Natural killer cell (primary cell): ENCODE measurements at regions not wholly inside any gene's neighbourhood (a gene's known extent, or its start where the extent isn't known, plus 50 kb on each side); places are given as distances from the start of the nearest gene placed in this dataset.

Experiments used
- ATAC-seq, 3 donors: fragments of 150-1000 bp in 2 of 3; fragments of 200-7000 bp in 1 of 3; cut with Tn5 transposase; 1 replicate in 1 of 3; 2 replicates in 2 of 3; pipeline ENCODE4 v1.10.0; 2021; ENCODE audit warnings: mild to moderate bottlenecking in 2 of 3, moderate library complexity in 2 of 3
- DNase-seq, 2 donors: peaks; one replicate each; pipeline versions ENCODE4 v3.0.0 to v3.0.0-alpha.2; 2013 to 2021; ENCODE audit warnings: mixed read lengths in 1 of 2
- H3K27ac ChIP-seq: one replicate; pipeline ENCODE4 v1.5.1; 2013; ENCODE audit warnings: mild to moderate bottlenecking, low read length
- H3K27me3 ChIP-seq: one replicate; pipeline ENCODE4 v1.6.1; 2013; ENCODE audit warnings: low read length; ENCODE audit not compliant: control insufficient read depth, insufficient read depth
- H3K36me3 ChIP-seq: one replicate; pipeline ENCODE4 v1.6.1; 2013; ENCODE audit warnings: low read length; ENCODE audit not compliant: control insufficient read depth, insufficient read depth
- H3K4me1 ChIP-seq: one replicate; pipeline ENCODE4 v1.6.1; 2013; ENCODE audit warnings: low read length; ENCODE audit not compliant: control insufficient read depth, insufficient read depth
- H3K4me3 ChIP-seq: one replicate; pipeline ENCODE4 v1.5.1; 2013; ENCODE audit warnings: low read length
- H3K9me3 ChIP-seq: one replicate; pipeline ENCODE4 v1.6.1; 2013; ENCODE audit warnings: low read length; ENCODE audit not compliant: control insufficient read depth, insufficient read depth
- H3K27ac Mint-ChIP-seq, 2 donors: one replicate each; pipeline ENCODE4 v1.8.0; 2022; ENCODE audit warnings: mild to moderate bottlenecking in 2 of 2, mixed read lengths in 2 of 2, moderate library complexity in 1 of 2
- H3K27me3 Mint-ChIP-seq, 2 donors: one replicate each; pipeline ENCODE4 v1.8.0; 2022; ENCODE audit warnings: low read depth in 2 of 2, mixed read lengths in 2 of 2
- H3K36me3 Mint-ChIP-seq: one replicate; pipeline ENCODE4 v1.8.0; 2022; ENCODE audit warnings: mixed read lengths
- H3K4me1 Mint-ChIP-seq, 2 donors: one replicate each; pipeline ENCODE4 v1.8.0; 2022; ENCODE audit warnings: mixed read lengths in 2 of 2
- H3K4me3 Mint-ChIP-seq: one replicate; pipeline ENCODE4 v1.8.0; 2022; ENCODE audit warnings: mild to moderate bottlenecking, moderate library complexity, mixed read lengths
- H3K9me3 Mint-ChIP-seq, 2 donors: one replicate each; pipeline ENCODE4 v1.8.0; 2022; ENCODE audit warnings: mixed read lengths in 2 of 2
- WGBS: methylation state at CpG from one replicate; pipeline ENCODE4 v1.1.7; 2013; ENCODE audit warnings: missing lambda C conversion rate; ENCODE audit not compliant: insufficient coverage; 5-methylcytosine and 5-hydroxymethylcytosine counted together
- intact Hi-C: fragments of 100-400 bp; cut with micrococcal nuclease; formaldehyde crosslinking; loops from one replicate; pipeline ENCODE4 v1.14.2; 2022
- TF ChIP-seq, protein P1 (sequence below): fragments of 200-600 bp; IDR thresholded peaks from one replicate; pipeline ENCODE4 v1.8.0; 2022; ENCODE audit warnings: antibody characterized with exemption

DNA sequence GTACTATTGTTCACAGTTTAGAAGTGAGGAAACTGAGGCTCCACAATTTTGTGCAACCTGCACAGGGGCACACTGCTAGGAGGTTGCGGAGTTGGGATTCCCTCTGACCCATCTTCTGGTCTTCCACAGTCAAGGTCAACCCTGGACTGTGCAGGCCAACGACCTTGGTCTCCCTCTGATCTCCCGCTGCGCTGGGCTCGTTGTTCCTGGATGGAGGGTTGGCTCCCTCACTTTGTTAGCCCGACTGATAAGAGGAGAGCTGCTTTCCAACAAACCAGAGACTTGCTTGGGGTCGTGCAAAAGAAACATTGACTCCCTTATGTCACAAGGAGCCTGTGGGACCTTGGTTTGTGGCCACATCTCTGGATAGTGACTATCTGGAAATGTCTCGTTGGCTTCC, 187.6 kb downstream of the MYCN start:
- Histone ChIP-seq H3K27ac (no peak overlapping the region), H3K27me3 (no peaks in the 10 kb centered on the region), H3K4me3 (no peak overlapping the region), H3K36me3 (no peaks in the 10 kb centered on the region), H3K4me1 (no peaks in the 10 kb centered on the region), H3K9me3 (no peaks in the 10 kb centered on the region)
- ATAC-seq (no peak), DNase-seq (no peak)
- H3K27me3 Mint-ChIP-seq = peaks cover 0 to 2% of the 10 kb centered on the region in 2 donors
- WGBS = 84% methylated on average over 8 of the region's 8 CpGs
- H3K36me3 Mint-ChIP-seq = no peaks in the 10 kb centered on the region
- no peak overlapping the region for H3K27ac Mint-ChIP-seq
- intact Hi-C loops = no loop called here
- H3K4me1 Mint-ChIP-seq = no peaks in the 10 kb centered on the region
- H3K9me3 Mint-ChIP-seq = no peaks in the 10 kb centered on the region
- no peak overlapping the region for H3K4me3 Mint-ChIP-seq
- TF ChIP-seq, protein P1, sequence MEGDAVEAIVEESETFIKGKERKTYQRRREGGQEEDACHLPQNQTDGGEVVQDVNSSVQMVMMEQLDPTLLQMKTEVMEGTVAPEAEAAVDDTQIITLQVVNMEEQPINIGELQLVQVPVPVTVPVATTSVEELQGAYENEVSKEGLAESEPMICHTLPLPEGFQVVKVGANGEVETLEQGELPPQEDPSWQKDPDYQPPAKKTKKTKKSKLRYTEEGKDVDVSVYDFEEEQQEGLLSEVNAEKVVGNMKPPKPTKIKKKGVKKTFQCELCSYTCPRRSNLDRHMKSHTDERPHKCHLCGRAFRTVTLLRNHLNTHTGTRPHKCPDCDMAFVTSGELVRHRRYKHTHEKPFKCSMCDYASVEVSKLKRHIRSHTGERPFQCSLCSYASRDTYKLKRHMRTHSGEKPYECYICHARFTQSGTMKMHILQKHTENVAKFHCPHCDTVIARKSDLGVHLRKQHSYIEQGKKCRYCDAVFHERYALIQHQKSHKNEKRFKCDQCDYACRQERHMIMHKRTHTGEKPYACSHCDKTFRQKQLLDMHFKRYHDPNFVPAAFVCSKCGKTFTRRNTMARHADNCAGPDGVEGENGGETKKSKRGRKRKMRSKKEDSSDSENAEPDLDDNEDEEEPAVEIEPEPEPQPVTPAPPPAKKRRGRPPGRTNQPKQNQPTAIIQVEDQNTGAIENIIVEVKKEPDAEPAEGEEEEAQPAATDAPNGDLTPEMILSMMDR = no peak

DNA sequence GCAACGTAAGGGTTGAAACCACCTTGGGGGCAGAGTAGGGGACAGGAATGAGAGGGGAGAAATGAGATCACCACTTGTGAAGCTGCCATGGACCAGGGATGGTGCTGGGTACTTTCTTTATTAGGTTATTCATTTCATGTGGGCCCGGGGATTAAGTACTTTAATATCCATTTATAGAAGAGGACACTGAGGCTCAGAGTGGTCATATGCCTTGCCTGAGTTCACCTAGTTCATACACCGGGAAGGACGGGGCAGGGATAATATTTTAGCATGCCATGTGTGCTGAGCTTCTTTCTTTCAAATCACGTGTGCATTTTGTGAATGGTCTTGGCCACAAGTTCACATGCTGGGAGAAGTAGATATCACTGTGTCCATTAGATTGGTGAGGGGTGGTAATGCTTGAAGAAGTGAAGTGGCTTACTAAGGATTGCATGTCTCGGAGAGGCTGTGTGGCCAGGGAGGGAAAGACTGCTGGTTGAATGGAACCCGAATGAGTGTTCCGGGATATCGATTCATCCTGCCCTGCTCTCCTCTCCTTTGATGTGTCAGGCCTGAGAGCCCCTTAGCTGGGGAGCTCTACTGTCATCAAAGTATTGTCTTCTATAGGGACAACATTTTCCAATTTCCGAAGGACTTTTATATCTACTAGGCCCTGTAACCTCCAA, 187.1 kb downstream of the MYCN start:
- Histone ChIP-seq H3K36me3 (no peaks in the 10 kb centered on the region), H3K27ac (no peak overlapping the region), H3K4me1 (no peaks in the 10 kb centered on the region), H3K4me3 (no peak overlapping the region), H3K27me3 (no peaks in the 10 kb centered on the region), H3K9me3 (no peaks in the 10 kb centered on the region)
- Mint-ChIP-seq H3K27ac (no peak overlapping the region), H3K9me3 (no peaks in the 10 kb centered on the region), H3K27me3 (peaks cover 0 to 2% of the 10 kb centered on the region in 2 donors), H3K36me3 (no peaks in the 10 kb centered on the region), H3K4me3 (no peak overlapping the region), H3K4me1 (no peaks in the 10 kb centered on the region)
- TF ChIP-seq, protein P1 = no peak
- 91% methylated on average over 10 of the region's 10 CpGs for WGBS
- DNase-seq (no peak), ATAC-seq (no peak)
- intact Hi-C loops = no loop called here

DNA sequence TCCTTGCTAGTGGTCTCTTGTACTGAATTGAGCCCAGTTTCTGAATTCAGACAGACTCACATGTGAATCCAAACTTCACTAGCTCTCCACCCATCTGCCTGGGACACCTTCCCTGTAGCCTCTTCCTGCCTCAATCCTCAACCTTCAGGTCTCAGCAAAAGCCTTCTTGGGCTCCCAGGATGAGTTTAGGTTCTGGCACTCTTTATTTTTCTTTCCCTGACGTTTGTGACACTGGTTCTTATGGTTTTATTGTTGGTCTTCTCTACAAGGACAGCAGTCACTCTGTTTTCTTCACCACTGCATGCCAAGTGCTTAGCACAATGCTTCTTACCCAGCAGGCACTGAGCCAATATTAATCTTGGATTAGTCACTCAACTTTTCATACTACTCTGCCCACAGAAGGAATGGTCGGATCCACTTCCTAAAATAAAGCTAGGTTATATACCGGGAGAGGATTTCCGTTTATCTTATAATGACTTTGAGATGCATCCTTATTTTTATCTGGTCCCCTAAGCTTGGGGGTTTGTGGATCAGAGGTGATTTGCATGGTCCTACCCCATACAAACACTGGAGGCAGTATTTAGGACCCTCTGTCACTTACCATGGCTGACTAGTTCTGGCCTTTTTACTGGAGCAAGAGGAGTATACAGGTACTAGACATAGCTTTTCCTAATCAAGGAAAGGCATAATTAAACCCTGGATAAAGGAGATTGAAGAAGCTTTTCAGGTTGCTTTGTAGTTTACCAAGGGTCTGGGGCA, 186.3 kb downstream of the MYCN start:
- TF ChIP-seq, protein P1 = no peak
- Histone ChIP-seq H3K27me3 (no peaks in the 10 kb centered on the region), H3K27ac (no peak overlapping the region), H3K4me3 (no peak overlapping the region), H3K9me3 (no peaks in the 10 kb centered on the region), H3K36me3 (no peaks in the 10 kb centered on the region), H3K4me1 (no peaks in the 10 kb centered on the region)
- WGBS = 86% methylated on average over 2 of the region's 4 CpGs
- ATAC-seq (no peak), DNase-seq (no peak)
- Mint-ChIP-seq H3K9me3 (no peaks in the 10 kb centered on the region), H3K4me1 (no peaks in the 10 kb centered on the region), H3K27me3 (peaks cover 0 to 2% of the 10 kb centered on the region in 2 donors), H3K27ac (no peak overlapping the region), H3K36me3 (no peaks in the 10 kb centered on the region), H3K4me3 (no peak overlapping the region)
- intact Hi-C loops = no loop called here
